Osteoblast (primary cell): ENCODE measurements at regions not wholly inside any gene's neighbourhood (a gene's known extent, or its start where the extent isn't known, plus 50 kb on each side); places are given as distances from the start of the nearest gene placed in this dataset.
A peak's percentile ranks its signal among the peaks of the same experiment; 100 is the strongest.

Source experiments
- DNase-seq: peaks from one replicate; pipeline ENCODE4 v3.0.0; 2011; ENCODE audit warnings: low spot score, mixed read lengths; ENCODE audit not compliant: insufficient read length; ENCODE audit errors: missing footprints
- H2AFZ ChIP-seq: 2 replicates; pipeline ENCODE4 v1.6.0; 2011; ENCODE audit warnings: mild to moderate bottlenecking, low read length
- H3K27ac ChIP-seq: 2 replicates; pipeline ENCODE4 v1.5.1; 2011; ENCODE audit warnings: mild to moderate bottlenecking, low read depth, low read length, moderate library complexity
- H3K27me3 ChIP-seq: 2 replicates; pipeline ENCODE4 v1.6.0; 2012; ENCODE audit warnings: mild to moderate bottlenecking, control low read depth, inconsistent platforms, low read length, moderate library complexity; ENCODE audit not compliant: insufficient read depth
- H3K36me3 ChIP-seq: 2 replicates; pipeline ENCODE4 v1.5.1; 2011; ENCODE audit warnings: mild to moderate bottlenecking, low read length, control low read depth, moderate library complexity; ENCODE audit not compliant: insufficient read depth
- H3K4me1 ChIP-seq: 2 replicates; pipeline ENCODE4 v1.5.1; 2011; ENCODE audit warnings: mild to moderate bottlenecking, low read length, control low read depth, moderate library complexity; ENCODE audit not compliant: insufficient read depth
- H3K4me2 ChIP-seq: 2 replicates; pipeline ENCODE4 v1.6.0; 2011; ENCODE audit warnings: mild to moderate bottlenecking, low read length; ENCODE audit not compliant: insufficient read depth
- H3K4me3 ChIP-seq: fragments of 200-600 bp; sonication (generic); 3 replicates; pipeline ENCODE4 v1.5.1; 2012; ENCODE audit warnings: mild to moderate bottlenecking, low read length, inconsistent platforms; ENCODE audit not compliant: insufficient read depth
- H3K79me2 ChIP-seq: 2 replicates; pipeline ENCODE4 v1.6.0; 2012; ENCODE audit warnings: mild to moderate bottlenecking, low read length, control low read depth, inconsistent platforms; ENCODE audit not compliant: insufficient read depth
- H3K9me3 ChIP-seq: 2 replicates; pipeline ENCODE4 v1.5.1; 2011; ENCODE audit warnings: low read depth, low read length, control low read depth
- H4K20me1 ChIP-seq: 2 replicates; pipeline ENCODE4 v1.6.0; 2012; ENCODE audit warnings: mild to moderate bottlenecking, low read length, control low read depth; ENCODE audit not compliant: insufficient read depth
- CTCF ChIP-seq: IDR thresholded peaks from 2 replicates; pipeline ENCODE4 v1.5.1; 2011; ENCODE audit warnings: mild to moderate bottlenecking, low read depth, low read length, moderate library complexity; ENCODE audit errors: extremely low read depth

GRCh38 chr4:152112190-152112589, 351.4 kb upstream of the GATB start:
- no peaks in the 10 kb centered on the region for H3K79me2 ChIP-seq
- no peaks in the 10 kb centered on the region for H4K20me1 ChIP-seq
- no peaks in the 10 kb centered on the region for H3K36me3 ChIP-seq

DNA sequence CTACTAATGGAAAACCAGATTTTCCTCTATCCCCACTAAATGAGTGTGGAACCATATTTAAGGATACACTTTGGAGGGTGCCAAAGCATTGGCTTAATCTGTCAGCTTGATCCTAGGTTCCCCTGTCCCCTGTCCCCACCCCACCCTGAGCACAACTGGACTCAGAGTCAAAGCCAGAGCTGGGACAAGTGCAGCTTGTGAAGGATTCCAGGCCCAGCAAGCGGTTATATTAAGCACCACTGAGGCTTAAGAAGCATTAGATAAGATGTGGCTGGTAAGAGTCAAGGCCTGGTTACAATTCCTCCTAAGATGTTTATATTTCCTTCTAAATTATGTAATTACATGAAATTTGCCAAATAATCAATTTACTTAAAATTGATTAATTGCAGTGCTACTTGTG, 350.0 kb upstream of the GATB start:
- DNase-seq: no peak
- TF ChIP-seq CTCF: no peak

More at GRCh38 chr4:152112190-152112589, 351.4 kb upstream of the GATB start:
- Histone ChIP-seq H3K27me3 (peaks cover 7% of the 10 kb centered on the region), H3K4me1 (peaks cover 5% of the 10 kb centered on the region), H3K4me2 (no peak overlapping the region), H2AFZ (no peak overlapping the region), H3K9me3 (no peaks in the 10 kb centered on the region), H3K27ac (no peak overlapping the region), H3K4me3 (no peak overlapping the region)
- no peak for TF ChIP-seq CTCF
- DNase-seq: no peak

DNA sequence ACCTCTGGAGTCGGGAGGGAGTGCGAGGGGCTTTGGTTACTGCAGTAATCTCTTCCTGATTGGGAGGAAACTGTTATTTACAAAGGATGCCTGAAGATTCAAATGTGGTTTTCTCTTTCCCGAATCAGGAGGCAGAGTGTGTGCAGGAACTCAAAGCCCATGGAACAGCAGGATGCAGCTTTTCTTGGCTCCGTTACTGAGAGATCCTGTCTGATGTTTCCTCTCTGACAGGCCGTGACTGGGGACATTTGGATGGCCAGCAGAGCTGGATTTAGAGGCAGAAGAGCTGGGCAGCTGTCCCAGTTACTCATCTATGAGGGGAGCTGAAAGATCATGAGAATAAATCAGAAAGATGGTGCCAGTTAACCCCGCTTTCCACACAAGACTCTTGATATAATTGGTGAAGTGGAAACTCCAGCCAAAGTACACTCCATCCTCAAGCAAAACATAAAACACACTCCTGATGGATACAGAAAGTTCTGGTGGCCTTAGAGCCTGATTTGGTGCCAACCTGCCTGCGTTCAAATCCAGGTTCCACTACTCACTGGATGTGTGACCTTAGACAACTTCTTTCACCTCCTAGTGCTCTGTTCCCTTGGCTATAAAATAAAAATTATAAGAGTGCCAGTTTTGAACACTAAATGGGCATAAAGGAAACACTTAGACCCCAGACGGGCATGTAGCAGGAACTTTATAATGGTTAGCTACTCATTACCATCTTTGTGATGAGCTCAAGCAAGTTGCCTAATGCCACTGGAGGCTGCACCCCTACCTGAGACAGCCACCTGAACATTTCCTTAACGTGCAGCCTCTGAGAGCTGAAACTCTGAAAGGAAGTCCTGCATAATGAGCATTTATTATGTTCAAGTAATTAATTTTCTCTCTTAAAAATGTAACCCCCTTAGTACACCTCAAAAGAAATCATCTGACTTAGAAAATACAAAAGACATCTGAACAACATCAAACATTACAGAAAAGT, 349.0 kb upstream of the GATB start:
- Histone ChIP-seq H4K20me1 (no peaks in the 10 kb centered on the region), H3K27me3 (no peaks in the 10 kb centered on the region), H3K36me3 (no peaks in the 10 kb centered on the region), H3K4me1 (peaks cover 19% of the 10 kb centered on the region), H3K4me2 (no peak overlapping the region), H3K4me3 (no peak overlapping the region), H3K79me2 (no peaks in the 10 kb centered on the region), H2AFZ (peak overlapping the region; percentile 17), H3K9me3 (no peaks in the 10 kb centered on the region), H3K27ac (no peak overlapping the region)
- TF ChIP-seq CTCF: no peak
- no peak for DNase-seq

More for the DNA sequence above, 350.0 kb upstream of the GATB start:
- H3K4me2 ChIP-seq: no peak overlapping the region
- H2AFZ ChIP-seq: no peak overlapping the region
- H3K9me3 ChIP-seq: no peaks in the 10 kb centered on the region
- H3K4me3 ChIP-seq: no peak overlapping the region
- H3K27ac ChIP-seq: no peak overlapping the region
- no peaks in the 10 kb centered on the region for H3K27me3 ChIP-seq
- H3K79me2 ChIP-seq: no peaks in the 10 kb centered on the region
- H3K4me1 ChIP-seq: peaks cover 18% of the 10 kb centered on the region
- H3K36me3 ChIP-seq: no peaks in the 10 kb centered on the region
- no peaks in the 10 kb centered on the region for H4K20me1 ChIP-seq

- Histone ChIP-seq H3K79me2 (no peaks in the 10 kb centered on the region), H3K4me3 (no peak overlapping the region), H3K27me3 (no peaks in the 10 kb centered on the region), H3K27ac (no peak overlapping the region), H3K4me2 (no peak overlapping the region), H2AFZ (no peak overlapping the region), H4K20me1 (no peaks in the 10 kb centered on the region), H3K9me3 (no peaks in the 10 kb centered on the region), H3K36me3 (no peaks in the 10 kb centered on the region), H3K4me1 (peaks cover 19% of the 10 kb centered on the region)
- no peak for DNase-seq
- no peak for TF ChIP-seq CTCF
Measured at GRCh38 chr4:152107736-152108500, 347.1 kb upstream of the GATB start.
